ENCODE measurements at regions not wholly inside any gene's neighbourhood (a gene's known extent, or its start where the extent isn't known, plus 50 kb on each side); places are given as distances from the start of the nearest gene placed in this dataset.

- WGBS, result 80% methylated on average over 1 of the region's 1 CpG
- H3K4me1 ChIP-seq (ENCODE audit: control insufficient read depth in 4 of 4, insufficient read depth in 4 of 4, low read length in 3 of 4), result peaks cover 0 to 3% (median 0%) of the 10 kb centered on the region in 4 donors
- no peak overlapping the region for H3K27ac ChIP-seq (ENCODE audit: low read depth in 1 of 2, low read length in 2 of 2)
- H3K27me3 ChIP-seq (ENCODE audit: control insufficient read depth in 4 of 4, insufficient read depth in 4 of 4, low read length in 3 of 4), result no peaks in the 10 kb centered on the region
- H3K9ac ChIP-seq (ENCODE audit: low read depth in 1 of 2, low read length in 2 of 2), result no peak overlapping the region
- no peaks in the 10 kb centered on the region for H3K9me3 ChIP-seq (ENCODE audit: control insufficient read depth in 4 of 4, low read length in 3 of 4)
- no peak for DNase-seq (ENCODE audit: low spot score)
- TF ChIP-seq REST (IDR thresholded peaks at IDR 0.05), result no peak
- TF ChIP-seq HNF4A (conservative IDR thresholded peaks at IDR 0.05), result no peak
- TF ChIP-seq ZBTB33 (IDR thresholded peaks at IDR 0.05), result no peak
- TF ChIP-seq MAX (IDR thresholded peaks at IDR 0.05), result no peak
- TF ChIP-seq CTCF (IDR thresholded peaks at IDR 0.05; ENCODE audit: low read depth, low read length, missing input control), result no peak
- no peak for TF ChIP-seq NR2F2 (IDR thresholded peaks at IDR 0.05)
- no peak for TF ChIP-seq JUND (IDR thresholded peaks at IDR 0.05)
- TF ChIP-seq YY1 (IDR thresholded peaks at IDR 0.05), result no peak
- no peak for TF ChIP-seq GABPA (IDR thresholded peaks at IDR 0.05 in 1 of 2, conservative IDR thresholded peaks at IDR 0.05 in 1 of 2)
- TF ChIP-seq HNF4G (IDR thresholded peaks at IDR 0.05), result no peak
- no peak for TF ChIP-seq TAF1 (conservative IDR thresholded peaks at IDR 0.05)
- TF ChIP-seq RXRA (IDR thresholded peaks at IDR 0.05), result no peak
- TF ChIP-seq RAD21 (IDR thresholded peaks at IDR 0.05), result no peak
- no peak for TF ChIP-seq SP1 (IDR thresholded peaks at IDR 0.05)
- TF ChIP-seq ATF3 (IDR thresholded peaks at IDR 0.05), result no peak
- TF ChIP-seq FOXA1 (IDR thresholded peaks at IDR 0.05), result no peak
- no peak for TF ChIP-seq EGR1 (IDR thresholded peaks at IDR 0.05; ENCODE audit: low read depth in 2 of 2)
- TF ChIP-seq FOXA2 (IDR thresholded peaks at IDR 0.05), result no peak
- H3K36me3 ChIP-seq (ENCODE audit: control insufficient read depth in 4 of 4, insufficient read depth in 3 of 4, low read depth in 1 of 4, low read length in 3 of 4), result no peaks in the 10 kb centered on the region
- H3K4me3 ChIP-seq (ENCODE audit: low read depth in 1 of 3, low read length in 3 of 3), result no peak overlapping the region
Observed at GRCh38 chr12:62003226-62003625, 257.0 kb upstream of the USP15 start.
